WTC11 (cell line): ENCODE measurements at regions not wholly inside any gene's neighbourhood (a gene's known extent, or its start where the extent isn't known, plus 50 kb on each side); places are given as distances from the start of the nearest gene placed in this dataset.

Experiments
- ATAC-seq: fragments of 200-7000 bp; cut with Tn5 transposase; 2 replicates; pipeline ENCODE4 v1.10.0; 2021; ENCODE audit warnings: mild to moderate bottlenecking, moderate library complexity
- CTCF ChIA-PET: fragments of 300-600 bp; sonication (Branson Sonifier 250); formaldehyde crosslinking; loops from one replicate; lab custom pipeline; 2021; ENCODE audit warnings: antibody characterized with exemption; lab: Charles Lee
- POLR2A ChIA-PET: fragments of 350-600 bp; sonication (Branson Sonifier 250); formaldehyde crosslinking; loops from one replicate; lab custom pipeline; 2021; ENCODE audit warnings: antibody characterized with exemption; lab: Charles Lee
- DNase-seq: peaks from one replicate; pipeline ENCODE4 v3.0.0; 2021; ENCODE audit warnings: low spot score
- H3K27ac Mint-ChIP-seq: 2 replicates; pipeline ENCODE4 v1.8.0; 2021; ENCODE audit warnings: mixed read lengths
- H3K27me3 Mint-ChIP-seq: 2 replicates; pipeline ENCODE4 v1.8.0; 2021; ENCODE audit warnings: low read depth, mild to moderate bottlenecking, moderate library complexity, mixed read lengths
- H3K36me3 Mint-ChIP-seq: 2 replicates; pipeline ENCODE4 v1.8.0; 2021; ENCODE audit warnings: mixed read lengths
- H3K4me1 Mint-ChIP-seq: 2 replicates; pipeline ENCODE4 v1.8.0; 2022; ENCODE audit warnings: mixed read lengths
- H3K4me3 Mint-ChIP-seq: 2 replicates; pipeline ENCODE4 v1.8.0; 2021; ENCODE audit warnings: mild to moderate bottlenecking, moderate library complexity, mixed read lengths
- H3K9me3 Mint-ChIP-seq: 2 replicates; pipeline ENCODE4 v1.8.0; 2021; ENCODE audit warnings: mixed read lengths
- AFF4 ChIP-seq: sonication (generic); formaldehyde crosslinking; IDR thresholded peaks from 2 replicates; pipeline ENCODE4 v1.8.1; 2023; ENCODE audit warnings: mild to moderate bottlenecking, missing genetic modification reagents, borderline replicate concordance
- FOXJ3 ChIP-seq: sonication (generic); formaldehyde crosslinking; IDR thresholded peaks from 2 replicates; pipeline ENCODE4 v1.9.0; 2021; ENCODE audit warnings: missing genetic modification reagents, mild to moderate bottlenecking, borderline replicate concordance
- GTF2I ChIP-seq: fragments of 250-450 bp; sonication (Bioruptor Pico); conservative IDR thresholded peaks from 2 replicates; pipeline ENCODE4 v1.4.0; 2021; ENCODE audit warnings: mild to moderate bottlenecking
- HMGA2 ChIP-seq: fragments of 250-450 bp; sonication (Bioruptor Pico); IDR thresholded peaks from 2 replicates; pipeline ENCODE4 v1.4.0; 2021; ENCODE audit warnings: mild to moderate bottlenecking, moderate library complexity
- KAT7 ChIP-seq: sonication (generic); formaldehyde crosslinking; IDR thresholded peaks from 2 replicates; pipeline ENCODE4 v1.8.1; 2023; ENCODE audit warnings: missing genetic modification reagents, mild to moderate bottlenecking, borderline replicate concordance
- NFATC4 ChIP-seq: fragments of 250-450 bp; sonication (Bioruptor Pico); IDR thresholded peaks from 2 replicates; pipeline ENCODE4 v1.9.0; 2021; ENCODE audit warnings: mild to moderate bottlenecking
- NFE2L1 ChIP-seq: sonication (generic); formaldehyde crosslinking; IDR thresholded peaks from 2 replicates; pipeline ENCODE4 v1.8.1; 2023; ENCODE audit warnings: missing genetic modification reagents
- NR1H2 ChIP-seq: sonication (generic); formaldehyde crosslinking; IDR thresholded peaks from 2 replicates; pipeline ENCODE4 v1.9.0; 2021; ENCODE audit warnings: mild to moderate bottlenecking, moderate library complexity, missing genetic modification reagents
- TP53 ChIP-seq: sonication (generic); formaldehyde crosslinking; IDR thresholded peaks from 2 replicates; pipeline ENCODE4 v1.8.1; 2023; ENCODE audit warnings: mild to moderate bottlenecking, missing genetic modification reagents
- ZBTB21 ChIP-seq: sonication (generic); formaldehyde crosslinking; IDR thresholded peaks from 2 replicates; pipeline ENCODE4 v1.8.1; 2023; ENCODE audit warnings: mild to moderate bottlenecking, missing genetic modification reagents, borderline replicate concordance
- ZNF121 ChIP-seq: sonication (generic); formaldehyde crosslinking; IDR thresholded peaks from 2 replicates; pipeline ENCODE4 v1.8.0; 2023; ENCODE audit warnings: missing genetic modification reagents
- ZNF138 ChIP-seq: sonication (generic); formaldehyde crosslinking; conservative IDR thresholded peaks from 2 replicates; pipeline ENCODE4 v1.8.1; 2022; ENCODE audit warnings: mild to moderate bottlenecking, moderate library complexity, missing genetic modification reagents
- TF ChIP-seq, protein P1 (sequence below): fragments of 200-600 bp; IDR thresholded peaks from 2 replicates; pipeline ENCODE4 v1.8.0; 2022; ENCODE audit warnings: antibody characterized with exemption
- TF ChIP-seq, protein P2 (sequence below): fragments of 250-450 bp; sonication (Bioruptor Pico); IDR thresholded peaks from 2 replicates; pipeline ENCODE4 v1.9.0; 2021; ENCODE audit warnings: mild to moderate bottlenecking
- TF ChIP-seq, protein P3 (sequence below): sonication (generic); formaldehyde crosslinking; IDR thresholded peaks from 2 replicates; pipeline ENCODE4 v1.8.0; 2022; ENCODE audit warnings: missing genetic modification reagents

- peaks cover 10% of the 10 kb centered on the region for H3K36me3 Mint-ChIP-seq
- TF ChIP-seq AFF4 (CRISPR knock-in tag) (no peak), NFATC4 (CRISPR knock-in tag) (no peak), GTF2I (CRISPR knock-in tag) (no peak), FOXJ3 (no peak)
- TF ChIP-seq, protein P1, sequence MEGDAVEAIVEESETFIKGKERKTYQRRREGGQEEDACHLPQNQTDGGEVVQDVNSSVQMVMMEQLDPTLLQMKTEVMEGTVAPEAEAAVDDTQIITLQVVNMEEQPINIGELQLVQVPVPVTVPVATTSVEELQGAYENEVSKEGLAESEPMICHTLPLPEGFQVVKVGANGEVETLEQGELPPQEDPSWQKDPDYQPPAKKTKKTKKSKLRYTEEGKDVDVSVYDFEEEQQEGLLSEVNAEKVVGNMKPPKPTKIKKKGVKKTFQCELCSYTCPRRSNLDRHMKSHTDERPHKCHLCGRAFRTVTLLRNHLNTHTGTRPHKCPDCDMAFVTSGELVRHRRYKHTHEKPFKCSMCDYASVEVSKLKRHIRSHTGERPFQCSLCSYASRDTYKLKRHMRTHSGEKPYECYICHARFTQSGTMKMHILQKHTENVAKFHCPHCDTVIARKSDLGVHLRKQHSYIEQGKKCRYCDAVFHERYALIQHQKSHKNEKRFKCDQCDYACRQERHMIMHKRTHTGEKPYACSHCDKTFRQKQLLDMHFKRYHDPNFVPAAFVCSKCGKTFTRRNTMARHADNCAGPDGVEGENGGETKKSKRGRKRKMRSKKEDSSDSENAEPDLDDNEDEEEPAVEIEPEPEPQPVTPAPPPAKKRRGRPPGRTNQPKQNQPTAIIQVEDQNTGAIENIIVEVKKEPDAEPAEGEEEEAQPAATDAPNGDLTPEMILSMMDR = no peak
- TF ChIP-seq, protein P2, sequence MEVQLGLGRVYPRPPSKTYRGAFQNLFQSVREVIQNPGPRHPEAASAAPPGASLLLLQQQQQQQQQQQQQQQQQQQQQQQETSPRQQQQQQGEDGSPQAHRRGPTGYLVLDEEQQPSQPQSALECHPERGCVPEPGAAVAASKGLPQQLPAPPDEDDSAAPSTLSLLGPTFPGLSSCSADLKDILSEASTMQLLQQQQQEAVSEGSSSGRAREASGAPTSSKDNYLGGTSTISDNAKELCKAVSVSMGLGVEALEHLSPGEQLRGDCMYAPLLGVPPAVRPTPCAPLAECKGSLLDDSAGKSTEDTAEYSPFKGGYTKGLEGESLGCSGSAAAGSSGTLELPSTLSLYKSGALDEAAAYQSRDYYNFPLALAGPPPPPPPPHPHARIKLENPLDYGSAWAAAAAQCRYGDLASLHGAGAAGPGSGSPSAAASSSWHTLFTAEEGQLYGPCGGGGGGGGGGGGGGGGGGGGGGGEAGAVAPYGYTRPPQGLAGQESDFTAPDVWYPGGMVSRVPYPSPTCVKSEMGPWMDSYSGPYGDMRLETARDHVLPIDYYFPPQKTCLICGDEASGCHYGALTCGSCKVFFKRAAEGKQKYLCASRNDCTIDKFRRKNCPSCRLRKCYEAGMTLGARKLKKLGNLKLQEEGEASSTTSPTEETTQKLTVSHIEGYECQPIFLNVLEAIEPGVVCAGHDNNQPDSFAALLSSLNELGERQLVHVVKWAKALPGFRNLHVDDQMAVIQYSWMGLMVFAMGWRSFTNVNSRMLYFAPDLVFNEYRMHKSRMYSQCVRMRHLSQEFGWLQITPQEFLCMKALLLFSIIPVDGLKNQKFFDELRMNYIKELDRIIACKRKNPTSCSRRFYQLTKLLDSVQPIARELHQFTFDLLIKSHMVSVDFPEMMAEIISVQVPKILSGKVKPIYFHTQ (CRISPR knock-in tag) = no peak
- H3K4me1 Mint-ChIP-seq = no peaks in the 10 kb centered on the region
- DNase-seq (no peak), ATAC-seq (no peak)
- H3K4me3 Mint-ChIP-seq = no peak overlapping the region
- H3K9me3 Mint-ChIP-seq = peaks cover 20% of the 10 kb centered on the region
- ChIA-PET CTCF (no interaction called here), POLR2A (no interaction called here)
- H3K27me3 Mint-ChIP-seq = no peaks in the 10 kb centered on the region
- H3K27ac Mint-ChIP-seq = no peak overlapping the region
Measured at GRCh38 chr13:82257790-82258507, 1624.3 kb downstream of the SLITRK1 start.

DNA sequence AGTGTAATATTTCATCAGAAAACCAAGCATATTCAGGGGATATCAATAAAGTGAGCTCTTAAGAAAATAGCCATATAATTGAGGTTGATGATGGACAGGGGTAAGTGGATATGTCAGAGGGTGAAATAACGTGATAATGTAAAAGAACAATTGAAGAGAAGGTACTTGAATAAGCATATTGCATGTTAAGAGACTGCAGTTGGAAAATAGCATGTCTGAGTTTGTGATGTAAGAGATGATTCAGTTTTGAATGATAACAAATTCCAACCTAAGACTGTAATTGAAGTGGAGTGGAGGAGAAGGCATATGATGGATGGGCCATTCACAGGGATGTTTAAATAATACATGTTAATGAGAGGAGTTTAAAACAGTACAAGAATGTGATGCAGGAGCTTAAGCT is 1633.5 kb downstream of the SLITRK1 start:
- POLR2A ChIA-PET = no interaction called here
- CTCF ChIA-PET = no interaction called here
- no peak for ATAC-seq

DNA sequence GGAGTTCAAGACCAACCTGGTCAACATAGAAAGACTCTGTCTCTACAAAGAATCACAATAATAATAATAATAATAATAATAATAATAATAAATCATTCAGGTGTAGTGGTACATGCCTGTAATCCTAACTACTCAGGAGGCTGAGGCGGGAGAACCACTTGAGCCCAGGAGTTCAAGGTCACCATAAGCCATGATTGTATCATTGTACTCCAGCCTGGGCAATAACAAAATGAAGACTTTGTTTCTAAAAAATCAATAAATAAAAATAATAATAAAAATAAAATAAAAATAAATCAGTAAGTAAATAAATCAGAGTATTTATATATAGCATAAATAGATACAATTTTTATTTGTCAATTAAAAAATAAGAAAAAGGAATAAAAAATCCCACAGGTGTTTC is 1636.4 kb downstream of the SLITRK1 start:
- Mint-ChIP-seq H3K4me1 (no peaks in the 10 kb centered on the region), H3K36me3 (no peaks in the 10 kb centered on the region), H3K27me3 (no peaks in the 10 kb centered on the region), H3K9me3 (no peaks in the 10 kb centered on the region), H3K27ac (no peak overlapping the region), H3K4me3 (no peak overlapping the region)
- no peak for ATAC-seq
- no peak for DNase-seq
- POLR2A ChIA-PET = no interaction called here
- TF ChIP-seq TP53 (CRISPR knock-in tag) (no peak), HMGA2 (CRISPR knock-in tag) (peak; percentile 95)
- CTCF ChIA-PET = no interaction called here

More for the DNA sequence above, 1633.5 kb downstream of the SLITRK1 start:
- no peak overlapping the region for H3K27ac Mint-ChIP-seq
- TF ChIP-seq ZBTB21 (CRISPR knock-in tag) (no peak), NR1H2 (CRISPR knock-in tag) (no peak)
- TF ChIP-seq, all 79 proteins: peak for 0
- H3K4me3 Mint-ChIP-seq = no peak overlapping the region
- DNase-seq = no peak
- no peaks in the 10 kb centered on the region for H3K36me3 Mint-ChIP-seq
- no peaks in the 10 kb centered on the region for H3K4me1 Mint-ChIP-seq
- H3K27me3 Mint-ChIP-seq = no peaks in the 10 kb centered on the region
- H3K9me3 Mint-ChIP-seq = no peaks in the 10 kb centered on the region

DNA sequence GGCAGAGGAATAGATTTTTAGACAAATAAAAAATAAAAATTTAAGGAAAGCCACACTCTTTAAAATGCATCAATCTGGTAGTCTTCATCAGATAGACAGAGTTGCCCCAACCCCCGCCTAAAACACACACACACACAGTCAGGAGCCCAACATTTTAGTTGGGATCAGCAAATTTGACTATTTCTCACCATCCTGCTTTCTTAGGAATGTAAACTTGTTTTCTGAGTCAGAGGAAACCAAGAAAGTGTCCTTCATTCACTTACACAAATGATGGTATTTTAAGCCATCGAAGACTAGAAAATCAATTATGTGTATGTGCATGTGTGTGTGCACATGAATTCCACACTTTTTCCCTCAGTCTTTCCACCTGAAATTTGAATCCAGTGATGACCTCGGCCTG is 1657.5 kb downstream of the SLITRK1 start:
- CTCF ChIA-PET = no interaction called here
- TF ChIP-seq NFE2L1 (CRISPR knock-in tag) = no peak
- TF ChIP-seq, protein P3, sequence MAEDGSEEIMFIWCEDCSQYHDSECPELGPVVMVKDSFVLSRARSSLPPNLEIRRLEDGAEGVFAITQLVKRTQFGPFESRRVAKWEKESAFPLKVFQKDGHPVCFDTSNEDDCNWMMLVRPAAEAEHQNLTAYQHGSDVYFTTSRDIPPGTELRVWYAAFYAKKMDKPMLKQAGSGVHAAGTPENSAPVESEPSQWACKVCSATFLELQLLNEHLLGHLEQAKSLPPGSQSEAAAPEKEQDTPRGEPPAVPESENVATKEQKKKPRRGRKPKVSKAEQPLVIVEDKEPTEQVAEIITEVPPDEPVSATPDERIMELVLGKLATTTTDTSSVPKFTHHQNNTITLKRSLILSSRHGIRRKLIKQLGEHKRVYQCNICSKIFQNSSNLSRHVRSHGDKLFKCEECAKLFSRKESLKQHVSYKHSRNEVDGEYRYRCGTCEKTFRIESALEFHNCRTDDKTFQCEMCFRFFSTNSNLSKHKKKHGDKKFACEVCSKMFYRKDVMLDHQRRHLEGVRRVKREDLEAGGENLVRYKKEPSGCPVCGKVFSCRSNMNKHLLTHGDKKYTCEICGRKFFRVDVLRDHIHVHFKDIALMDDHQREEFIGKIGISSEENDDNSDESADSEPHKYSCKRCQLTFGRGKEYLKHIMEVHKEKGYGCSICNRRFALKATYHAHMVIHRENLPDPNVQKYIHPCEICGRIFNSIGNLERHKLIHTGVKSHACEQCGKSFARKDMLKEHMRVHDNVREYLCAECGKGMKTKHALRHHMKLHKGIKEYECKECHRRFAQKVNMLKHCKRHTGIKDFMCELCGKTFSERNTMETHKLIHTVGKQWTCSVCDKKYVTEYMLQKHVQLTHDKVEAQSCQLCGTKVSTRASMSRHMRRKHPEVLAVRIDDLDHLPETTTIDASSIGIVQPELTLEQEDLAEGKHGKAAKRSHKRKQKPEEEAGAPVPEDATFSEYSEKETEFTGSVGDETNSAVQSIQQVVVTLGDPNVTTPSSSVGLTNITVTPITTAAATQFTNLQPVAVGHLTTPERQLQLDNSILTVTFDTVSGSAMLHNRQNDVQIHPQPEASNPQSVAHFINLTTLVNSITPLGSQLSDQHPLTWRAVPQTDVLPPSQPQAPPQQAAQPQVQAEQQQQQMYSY (CRISPR knock-in tag) = no peak
- no peak for TF ChIP-seq KAT7
- TF ChIP-seq ZNF138 (CRISPR knock-in tag) = no peak
- no peak for TF ChIP-seq ZNF121 (CRISPR knock-in tag)
- TF ChIP-seq ZBTB21 (CRISPR knock-in tag) = no peak
- no peak for TF ChIP-seq NR1H2 (CRISPR knock-in tag)

More for the DNA sequence above, 1657.5 kb downstream of the SLITRK1 start:
- ATAC-seq (no peak), DNase-seq (no peak)
- H3K4me1 Mint-ChIP-seq = no peaks in the 10 kb centered on the region
- H3K4me3 Mint-ChIP-seq = no peak overlapping the region
- H3K27me3 Mint-ChIP-seq = no peaks in the 10 kb centered on the region
- POLR2A ChIA-PET = no interaction called here
- peaks cover 16% of the 10 kb centered on the region for H3K9me3 Mint-ChIP-seq
- H3K36me3 Mint-ChIP-seq = peaks cover 11% of the 10 kb centered on the region
- H3K27ac Mint-ChIP-seq = no peak overlapping the region
